OCI-LY7 (cell line): ENCODE measurements at regions not wholly inside any gene's neighbourhood (a gene's known extent, or its start where the extent isn't known, plus 50 kb on each side); places are given as distances from the start of the nearest gene placed in this dataset.

Source experiments
- CTCF ChIP-seq: fragments of 200-600 bp; sonication (generic); conservative IDR thresholded peaks from 2 replicates; pipeline ENCODE4 v1.5.1; 2014; ENCODE audit warnings: mild to moderate bottlenecking, antibody characterized with exemption, low read length, moderate library complexity, mixed read lengths
- EZH2phosphoT487 ChIP-seq: fragments of 200-600 bp; sonication (generic); IDR thresholded peaks from 2 replicates; pipeline ENCODE4 v1.6.1; 2018; ENCODE audit warnings: low read depth, borderline replicate concordance, mild to moderate bottlenecking, mixed run types, antibody characterized with exemption, low read length, moderate library complexity, mixed read lengths

GRCh38 chr13:65783383-65783782, 1446.8 kb downstream of the PCDH9 start:
- TF ChIP-seq CTCF, result no peak
- no peak for TF ChIP-seq EZH2phosphoT487
